ENCODE measurements at regions not wholly inside any gene's neighbourhood (a gene's known extent, or its start where the extent isn't known, plus 50 kb on each side); places are given as distances from the start of the nearest gene placed in this dataset.

DNA sequence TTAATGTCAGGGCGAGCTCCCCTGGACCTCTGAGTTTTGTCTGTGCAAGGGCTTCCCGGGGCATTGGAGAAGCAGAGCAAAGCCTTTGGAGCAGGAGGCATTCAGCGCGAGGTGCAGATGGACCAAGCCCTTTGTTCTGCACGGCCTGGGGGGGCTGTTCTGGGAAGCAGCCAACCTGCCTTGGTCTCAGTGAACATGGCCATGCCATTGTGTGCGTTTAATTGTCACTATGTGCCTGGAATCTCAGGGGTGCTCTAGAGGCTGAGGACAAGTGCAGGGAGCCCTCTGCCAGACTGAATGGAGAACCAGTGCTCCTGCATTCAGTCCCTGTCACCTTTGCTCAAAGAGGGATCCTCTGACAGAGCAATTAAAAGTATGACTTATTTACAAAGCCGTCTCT is 329.4 kb downstream of the IRX1 start:
- Histone ChIP-seq H3K36me3 (ENCODE audit: insufficient read depth, low read length) (no peaks in the 10 kb centered on the region), H3K27me3 (ENCODE audit: control insufficient read depth in 1 of 2, insufficient read depth in 2 of 2, low read length in 2 of 2) (no peaks in the 10 kb centered on the region), H3K4me1 (ENCODE audit: insufficient read depth, low read length) (no peaks in the 10 kb centered on the region), H3K27ac (ENCODE audit: low read depth, low read length) (no peak overlapping the region), H3K9me3 (ENCODE audit: low read length) (no peaks in the 10 kb centered on the region), H3K4me3 (ENCODE audit: low read depth in 1 of 2, low read length in 2 of 2) (no peak overlapping the region), H3K9ac (ENCODE audit: low read length) (no peak overlapping the region)

- Histone ChIP-seq H3K27me3 (ENCODE audit: control insufficient read depth in 1 of 2, insufficient read depth in 2 of 2, low read length in 2 of 2) (no peaks in the 10 kb centered on the region), H3K9ac (ENCODE audit: low read length) (no peak overlapping the region), H3K4me1 (ENCODE audit: insufficient read depth, low read length) (no peaks in the 10 kb centered on the region), H3K4me3 (ENCODE audit: low read depth in 1 of 2, low read length in 2 of 2) (no peak overlapping the region), H3K36me3 (ENCODE audit: insufficient read depth, low read length) (no peaks in the 10 kb centered on the region), H3K9me3 (ENCODE audit: low read length) (no peaks in the 10 kb centered on the region), H3K27ac (ENCODE audit: low read depth, low read length) (no peak overlapping the region)
Measured at GRCh38 chr5:3925935-3926334, 330.3 kb downstream of the IRX1 start.

DNA sequence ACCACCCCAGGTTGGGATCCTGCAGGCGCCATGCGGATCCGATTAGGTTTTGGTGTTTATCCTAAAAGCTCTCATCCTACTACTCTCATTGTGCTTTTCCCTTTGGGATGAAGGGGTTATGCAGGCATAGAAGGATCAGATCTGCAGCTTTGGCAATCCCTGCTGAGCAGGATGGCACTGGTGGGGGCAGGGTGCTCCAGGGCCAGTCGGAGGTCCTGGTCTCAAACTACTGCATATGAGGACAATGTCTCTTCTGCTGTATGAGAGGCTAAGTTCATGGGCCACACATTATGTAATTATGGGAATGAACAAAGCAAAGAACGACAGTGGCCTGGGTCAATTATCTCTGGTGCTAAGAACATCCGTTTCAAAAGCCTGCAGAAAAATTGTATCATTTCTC is 334.2 kb downstream of the IRX1 start:
- H3K9me3 ChIP-seq (ENCODE audit: low read length) = no peaks in the 10 kb centered on the region
- no peak overlapping the region for H3K4me3 ChIP-seq (ENCODE audit: low read depth in 1 of 2, low read length in 2 of 2)
- no peaks in the 10 kb centered on the region for H3K4me1 ChIP-seq (ENCODE audit: insufficient read depth, low read length)
- no peak overlapping the region for H3K27ac ChIP-seq (ENCODE audit: low read depth, low read length)
- no peaks in the 10 kb centered on the region for H3K27me3 ChIP-seq (ENCODE audit: control insufficient read depth in 1 of 2, insufficient read depth in 2 of 2, low read length in 2 of 2)
- no peak overlapping the region for H3K9ac ChIP-seq (ENCODE audit: low read length)
- no peaks in the 10 kb centered on the region for H3K36me3 ChIP-seq (ENCODE audit: insufficient read depth, low read length)

DNA sequence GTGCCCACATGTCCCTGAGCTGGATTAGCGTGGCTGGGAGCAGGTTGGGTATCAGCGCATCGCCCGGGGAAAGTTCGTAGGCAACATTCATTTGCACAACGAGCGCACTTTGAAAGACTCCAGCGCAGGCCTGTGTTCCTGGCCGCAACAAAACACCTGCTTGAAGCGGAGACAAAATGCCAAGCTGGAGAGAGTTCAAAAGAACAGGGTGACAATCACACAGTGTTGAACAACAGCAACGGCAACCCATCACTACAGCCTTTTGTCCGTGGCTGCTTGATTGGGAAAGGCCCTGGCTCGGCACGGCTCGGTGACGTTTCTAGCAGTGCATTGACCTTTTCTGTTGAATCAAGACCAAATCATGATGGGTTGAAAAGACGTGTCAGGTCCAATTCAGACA is 336.3 kb downstream of the IRX1 start:
- Histone ChIP-seq H3K4me3 (ENCODE audit: low read depth in 1 of 2, low read length in 2 of 2) (no peak overlapping the region), H3K9ac (ENCODE audit: low read length) (no peak overlapping the region), H3K9me3 (ENCODE audit: low read length) (no peaks in the 10 kb centered on the region), H3K27me3 (ENCODE audit: control insufficient read depth in 1 of 2, insufficient read depth in 2 of 2, low read length in 2 of 2) (no peaks in the 10 kb centered on the region), H3K36me3 (ENCODE audit: insufficient read depth, low read length) (no peaks in the 10 kb centered on the region), H3K27ac (ENCODE audit: low read depth, low read length) (no peak overlapping the region), H3K4me1 (ENCODE audit: insufficient read depth, low read length) (no peaks in the 10 kb centered on the region)

- H3K9me3 ChIP-seq (ENCODE audit: low read length) = no peaks in the 10 kb centered on the region
- H3K4me3 ChIP-seq (ENCODE audit: low read depth in 1 of 2, low read length in 2 of 2) = no peak overlapping the region
- H3K36me3 ChIP-seq (ENCODE audit: insufficient read depth, low read length) = no peaks in the 10 kb centered on the region
- H3K4me1 ChIP-seq (ENCODE audit: insufficient read depth, low read length) = no peaks in the 10 kb centered on the region
- no peaks in the 10 kb centered on the region for H3K27me3 ChIP-seq (ENCODE audit: control insufficient read depth in 1 of 2, insufficient read depth in 2 of 2, low read length in 2 of 2)
- no peak overlapping the region for H3K27ac ChIP-seq (ENCODE audit: low read depth, low read length)
- no peak overlapping the region for H3K9ac ChIP-seq (ENCODE audit: low read length)
Measured at GRCh38 chr5:3933536-3933935, 337.9 kb downstream of the IRX1 start.

DNA sequence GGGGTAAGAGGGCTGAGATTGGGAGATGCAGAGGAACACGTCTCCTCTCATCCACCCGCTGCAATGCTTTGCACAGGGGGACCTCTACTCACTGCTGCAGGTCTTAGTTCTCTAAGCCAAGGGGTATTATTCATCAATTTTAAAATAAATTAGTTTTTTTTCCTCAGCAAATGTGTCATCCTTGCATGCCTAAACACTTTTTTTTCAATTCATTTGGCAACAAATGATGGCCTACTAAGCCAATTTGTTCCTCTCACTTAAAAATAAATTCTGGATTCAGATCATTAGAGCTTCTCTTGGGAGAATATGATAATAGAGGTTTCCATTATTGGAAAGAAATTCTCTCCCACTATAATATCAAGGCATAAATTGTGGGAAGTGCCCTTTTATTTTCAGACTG is 338.3 kb downstream of the IRX1 start:
- no peak overlapping the region for H3K4me3 ChIP-seq (ENCODE audit: low read depth in 1 of 2, low read length in 2 of 2)
- no peaks in the 10 kb centered on the region for H3K9me3 ChIP-seq (ENCODE audit: low read length)
- H3K27me3 ChIP-seq (ENCODE audit: control insufficient read depth in 1 of 2, insufficient read depth in 2 of 2, low read length in 2 of 2) = no peaks in the 10 kb centered on the region
- no peak overlapping the region for H3K27ac ChIP-seq (ENCODE audit: low read depth, low read length)
- H3K9ac ChIP-seq (ENCODE audit: low read length) = no peak overlapping the region
- H3K36me3 ChIP-seq (ENCODE audit: insufficient read depth, low read length) = no peaks in the 10 kb centered on the region
- no peaks in the 10 kb centered on the region for H3K4me1 ChIP-seq (ENCODE audit: insufficient read depth, low read length)

DNA sequence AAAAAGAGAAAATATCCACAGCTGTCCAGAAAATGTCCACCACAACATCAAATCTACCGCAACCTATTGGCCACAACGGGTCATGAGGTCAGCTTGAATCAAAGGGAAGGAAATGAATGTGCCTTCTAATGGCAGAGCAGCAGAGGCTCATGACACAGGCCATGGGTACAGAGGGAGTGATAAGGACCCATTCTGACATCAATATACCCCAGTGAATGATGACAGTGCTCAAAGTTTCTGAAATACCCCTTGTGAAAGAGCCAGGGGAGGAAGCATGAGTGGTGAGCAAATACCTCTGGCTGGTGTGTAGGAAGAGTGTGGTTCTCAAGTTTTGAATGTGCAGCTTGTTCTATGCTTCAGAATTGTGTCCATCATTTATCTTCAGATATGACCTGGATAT is 348.2 kb downstream of the IRX1 start:
- no peak overlapping the region for H3K9ac ChIP-seq (ENCODE audit: low read length)
- no peaks in the 10 kb centered on the region for H3K27me3 ChIP-seq (ENCODE audit: control insufficient read depth in 1 of 2, insufficient read depth in 2 of 2, low read length in 2 of 2)
- no peaks in the 10 kb centered on the region for H3K36me3 ChIP-seq (ENCODE audit: insufficient read depth, low read length)
- no peak overlapping the region for H3K27ac ChIP-seq (ENCODE audit: low read depth, low read length)
- no peak overlapping the region for H3K4me3 ChIP-seq (ENCODE audit: low read depth in 1 of 2, low read length in 2 of 2)
- H3K4me1 ChIP-seq (ENCODE audit: insufficient read depth, low read length) = no peaks in the 10 kb centered on the region
- no peaks in the 10 kb centered on the region for H3K9me3 ChIP-seq (ENCODE audit: low read length)

- no peaks in the 10 kb centered on the region for H3K9me3 ChIP-seq (ENCODE audit: low read length)
- no peaks in the 10 kb centered on the region for H3K36me3 ChIP-seq (ENCODE audit: insufficient read depth, low read length)
- H3K9ac ChIP-seq (ENCODE audit: low read length) = no peak overlapping the region
- H3K4me1 ChIP-seq (ENCODE audit: insufficient read depth, low read length) = no peaks in the 10 kb centered on the region
- no peak overlapping the region for H3K27ac ChIP-seq (ENCODE audit: low read depth, low read length)
- no peaks in the 10 kb centered on the region for H3K27me3 ChIP-seq (ENCODE audit: control insufficient read depth in 1 of 2, insufficient read depth in 2 of 2, low read length in 2 of 2)
- no peak overlapping the region for H3K4me3 ChIP-seq (ENCODE audit: low read depth in 1 of 2, low read length in 2 of 2)
Measured at GRCh38 chr5:3944930-3945329, 349.3 kb downstream of the IRX1 start.

DNA sequence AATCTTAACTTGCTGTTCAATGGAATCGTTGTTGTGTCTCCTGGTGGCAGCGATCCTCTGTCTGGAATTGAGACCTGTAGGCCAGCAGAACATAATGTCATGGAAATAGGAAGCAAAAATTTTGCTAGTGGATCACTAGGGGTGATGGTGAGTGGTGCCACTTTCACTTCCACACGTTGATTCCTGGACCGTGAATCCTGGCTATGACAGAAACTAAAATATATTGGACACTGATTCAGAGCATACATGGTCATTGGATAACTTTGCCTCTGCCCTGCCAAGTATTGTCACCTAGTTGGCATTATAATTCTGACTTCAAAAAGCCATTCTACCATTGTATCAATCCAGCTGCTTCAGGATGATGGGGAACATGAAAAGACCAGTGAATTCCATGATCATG is 353.2 kb downstream of the IRX1 start:
- no peaks in the 10 kb centered on the region for H3K36me3 ChIP-seq (ENCODE audit: insufficient read depth, low read length)
- H3K9me3 ChIP-seq (ENCODE audit: low read length) = no peaks in the 10 kb centered on the region
- no peak overlapping the region for H3K9ac ChIP-seq (ENCODE audit: low read length)
- H3K4me3 ChIP-seq (ENCODE audit: low read depth in 1 of 2, low read length in 2 of 2) = no peak overlapping the region
- no peaks in the 10 kb centered on the region for H3K4me1 ChIP-seq (ENCODE audit: insufficient read depth, low read length)
- no peaks in the 10 kb centered on the region for H3K27me3 ChIP-seq (ENCODE audit: control insufficient read depth in 1 of 2, insufficient read depth in 2 of 2, low read length in 2 of 2)
- no peak overlapping the region for H3K27ac ChIP-seq (ENCODE audit: low read depth, low read length)

DNA sequence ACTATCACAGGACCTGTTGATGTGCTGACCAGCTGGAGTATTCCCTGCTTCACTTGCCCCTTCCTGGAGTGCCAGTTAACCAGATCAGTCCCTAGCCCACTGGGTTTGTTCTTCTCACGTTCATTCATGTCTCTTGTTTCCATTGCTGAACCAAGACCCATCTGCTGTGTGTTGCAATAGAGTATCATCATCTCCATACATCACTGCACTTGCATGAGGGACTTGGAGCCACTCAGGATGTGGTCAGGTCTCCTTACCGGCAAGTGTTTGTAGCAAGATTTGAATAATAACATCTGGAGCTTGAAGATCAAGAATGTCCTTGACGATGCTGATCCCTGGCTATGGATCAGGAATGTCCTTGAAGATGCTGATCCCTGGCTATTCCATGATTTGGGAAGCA is 358.6 kb downstream of the IRX1 start:
- Histone ChIP-seq H3K9me3 (ENCODE audit: low read length) (no peaks in the 10 kb centered on the region), H3K27me3 (ENCODE audit: control insufficient read depth in 1 of 2, insufficient read depth in 2 of 2, low read length in 2 of 2) (no peaks in the 10 kb centered on the region), H3K36me3 (ENCODE audit: insufficient read depth, low read length) (no peaks in the 10 kb centered on the region), H3K27ac (ENCODE audit: low read depth, low read length) (no peak overlapping the region), H3K4me3 (ENCODE audit: low read depth in 1 of 2, low read length in 2 of 2) (no peak overlapping the region), H3K4me1 (ENCODE audit: insufficient read depth, low read length) (no peaks in the 10 kb centered on the region), H3K9ac (ENCODE audit: low read length) (no peak overlapping the region)

DNA sequence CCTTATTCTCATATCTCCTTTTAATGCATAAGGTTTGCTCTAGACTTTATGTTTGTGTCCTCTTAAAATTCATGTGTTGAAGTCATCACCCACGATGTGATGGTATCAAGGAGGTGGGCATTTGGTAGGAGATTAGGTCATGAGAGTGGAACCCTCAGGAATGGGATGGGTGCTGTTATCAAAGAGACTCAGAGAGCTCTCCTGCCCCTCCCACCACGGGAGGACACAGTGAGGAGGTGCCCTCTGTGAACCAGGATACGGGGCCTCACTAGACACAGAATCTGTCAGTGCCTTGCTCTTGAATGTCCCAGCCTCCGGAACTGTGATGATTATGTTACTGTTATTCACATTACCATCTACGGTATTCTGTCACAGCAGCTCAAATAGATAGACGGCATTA is 359.0 kb downstream of the IRX1 start:
- Histone ChIP-seq H3K4me1 (ENCODE audit: insufficient read depth, low read length) (no peaks in the 10 kb centered on the region), H3K9me3 (ENCODE audit: low read length) (no peaks in the 10 kb centered on the region), H3K4me3 (ENCODE audit: low read depth in 1 of 2, low read length in 2 of 2) (no peak overlapping the region), H3K36me3 (ENCODE audit: insufficient read depth, low read length) (no peaks in the 10 kb centered on the region), H3K9ac (ENCODE audit: low read length) (no peak overlapping the region), H3K27ac (ENCODE audit: low read depth, low read length) (no peak overlapping the region), H3K27me3 (ENCODE audit: control insufficient read depth in 1 of 2, insufficient read depth in 2 of 2, low read length in 2 of 2) (no peaks in the 10 kb centered on the region)

- no peak overlapping the region for H3K4me3 ChIP-seq (ENCODE audit: low read depth in 1 of 2, low read length in 2 of 2)
- no peaks in the 10 kb centered on the region for H3K4me1 ChIP-seq (ENCODE audit: insufficient read depth, low read length)
- no peak overlapping the region for H3K27ac ChIP-seq (ENCODE audit: low read depth, low read length)
- H3K36me3 ChIP-seq (ENCODE audit: insufficient read depth, low read length) = no peaks in the 10 kb centered on the region
- no peak overlapping the region for H3K9ac ChIP-seq (ENCODE audit: low read length)
- H3K9me3 ChIP-seq (ENCODE audit: low read length) = no peaks in the 10 kb centered on the region
- no peaks in the 10 kb centered on the region for H3K27me3 ChIP-seq (ENCODE audit: control insufficient read depth in 1 of 2, insufficient read depth in 2 of 2, low read length in 2 of 2)
Measured at GRCh38 chr5:3957658-3958057, 362.0 kb downstream of the IRX1 start.

All from muscle layer of colon (tissue), 2 donors.